Peyer's patch (tissue), 4 donors: ENCODE measurements at regions not wholly inside any gene's neighbourhood (a gene's known extent, or its start where the extent isn't known, plus 50 kb on each side); places are given as distances from the start of the nearest gene placed in this dataset.

Experiments used
- POLR2A ChIP-seq, 2 donors: fragments of 450-650 bp; IDR thresholded peaks; one replicate each; pipeline ENCODE4 v1.5.1; 2017; ENCODE audit warnings: antibody characterized with exemption in 2 of 2, mild to moderate bottlenecking in 2 of 2, moderate library complexity in 2 of 2
- TF ChIP-seq, protein P1 (sequence below), 6 experiments: fragments of 450-650 bp in 4 of 6; fragments of 200-600 bp in 2 of 6; sonication (generic) in 1 of 6; IDR thresholded peaks; one replicate each; pipeline ENCODE4 v1.5.1; 2017 to 2019; ENCODE audit warnings: antibody characterized with exemption in 6 of 6, mild to moderate bottlenecking in 3 of 6, moderate library complexity in 1 of 6

GRCh38 chr19:28213470-28214082, 999.4 kb downstream of the UQCRFS1 start:
- TF ChIP-seq, protein P1, sequence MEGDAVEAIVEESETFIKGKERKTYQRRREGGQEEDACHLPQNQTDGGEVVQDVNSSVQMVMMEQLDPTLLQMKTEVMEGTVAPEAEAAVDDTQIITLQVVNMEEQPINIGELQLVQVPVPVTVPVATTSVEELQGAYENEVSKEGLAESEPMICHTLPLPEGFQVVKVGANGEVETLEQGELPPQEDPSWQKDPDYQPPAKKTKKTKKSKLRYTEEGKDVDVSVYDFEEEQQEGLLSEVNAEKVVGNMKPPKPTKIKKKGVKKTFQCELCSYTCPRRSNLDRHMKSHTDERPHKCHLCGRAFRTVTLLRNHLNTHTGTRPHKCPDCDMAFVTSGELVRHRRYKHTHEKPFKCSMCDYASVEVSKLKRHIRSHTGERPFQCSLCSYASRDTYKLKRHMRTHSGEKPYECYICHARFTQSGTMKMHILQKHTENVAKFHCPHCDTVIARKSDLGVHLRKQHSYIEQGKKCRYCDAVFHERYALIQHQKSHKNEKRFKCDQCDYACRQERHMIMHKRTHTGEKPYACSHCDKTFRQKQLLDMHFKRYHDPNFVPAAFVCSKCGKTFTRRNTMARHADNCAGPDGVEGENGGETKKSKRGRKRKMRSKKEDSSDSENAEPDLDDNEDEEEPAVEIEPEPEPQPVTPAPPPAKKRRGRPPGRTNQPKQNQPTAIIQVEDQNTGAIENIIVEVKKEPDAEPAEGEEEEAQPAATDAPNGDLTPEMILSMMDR (IDR thresholded peaks at IDR 0.05), result no peak
- TF ChIP-seq POLR2A (IDR thresholded peaks at IDR 0.05), result no peak
